Adrenal gland (tissue), 9 donors: ENCODE measurements at regions not wholly inside any gene's neighbourhood (a gene's known extent, or its start where the extent isn't known, plus 50 kb on each side); places are given as distances from the start of the nearest gene placed in this dataset.
A peak's percentile ranks its signal among the peaks of the same experiment; 100 is the strongest.

Experiments
- DNase-seq, 7 donors: peaks; one replicate each; pipeline ENCODE4 v3.0.0-alpha.2; 2019 to 2020
- H3K27ac ChIP-seq, 5 donors: fragments of 200-600 bp; sonication (generic) in 4 of 5; 1 replicate in 3 of 5; 2 replicates in 2 of 5; pipeline versions ENCODE4 v1.5.1 to v1.8.0; 2016 to 2020; ENCODE audit warnings: mild to moderate bottlenecking in 1 of 5
- H3K27me3 ChIP-seq: fragments of 200-600 bp; 2 replicates; pipeline ENCODE4 v1.8.0; 2021
- H3K36me3 ChIP-seq, 2 donors: fragments of 200-600 bp; replicated peaks in 1 of 2; 1 replicate in 1 of 2; 2 replicates in 1 of 2; pipeline versions ENCODE4 v1.5.1 to v1.8.0; 2018 to 2022
- H3K4me1 ChIP-seq, 2 donors: fragments of 200-600 bp; replicated peaks in 1 of 2; 1 replicate in 1 of 2; 2 replicates in 1 of 2; pipeline versions ENCODE4 v1.5.1 to v1.8.0; 2018 to 2021
- H3K4me3 ChIP-seq, 4 donors: fragments of 200-600 bp; sonication (generic) in 3 of 4; one replicate each; pipeline ENCODE4 v1.5.1; 2016 to 2018
- H3K9me3 ChIP-seq, 3 donors: fragments of 200-600 bp; sonication (generic) in 1 of 3; replicated peaks in 1 of 3; 1 replicate in 2 of 3; 2 replicates in 1 of 3; pipeline versions ENCODE4 v1.5.1 to v1.8.0; 2016 to 2021
- CTCF ChIP-seq, 6 experiments: fragments of 450-650 bp in 4 of 6; fragments of 200-600 bp in 2 of 6; sonication (generic) in 1 of 6; IDR thresholded peaks; 1 replicate in 5 of 6; 2 replicates in 1 of 6; pipeline versions ENCODE4 v1.5.1 to v1.8.0; 2016 to 2021; ENCODE audit warnings: antibody characterized with exemption in 6 of 6, mild to moderate bottlenecking in 2 of 6, moderate library complexity in 1 of 6
- POLR2A ChIP-seq, 2 donors: fragments of 450-650 bp; IDR thresholded peaks; one replicate each; pipeline ENCODE4 v1.6.1; 2017; ENCODE audit warnings: antibody characterized with exemption in 2 of 2, mild to moderate bottlenecking in 2 of 2, moderate library complexity in 1 of 2
- WGBS, 4 donors: extraction: QIAGEN DNeasy Blood & Tissue Kit in 2 of 4; methylation state at CpG; one replicate each; pipeline versions ENCODE4 v1.1.5 to v1.1.7; 2013 to 2017; 5-methylcytosine and 5-hydroxymethylcytosine counted together
- intact Hi-C, 2 donors: fragments of 100-400 bp; cut with DNase I; formaldehyde crosslinking; loops; one replicate each; pipeline versions ENCODE4 v1.14.1 to v1.15.0; 2022 to 2023
- donor health status: healthy with polysubstance abuse.
- donor health status: Bipolar disorder and iron deficiency.
- donor health status: DM: yes; HTN: yes; CAD: no.
- donor health status: DM: no; HTN: no; CAD: no.
- donor health status: DM: no; HTN: no; CAD: no.

GRCh38 chr10:128324058-128324827, 198.0 kb upstream of the MKI67 start:
- 48 to 56% (median 49%) methylated on average over 12 to 14 of the region's 14 CpGs for WGBS, 4 donors
- intact Hi-C loops = no loop called here
- peak in 1 of 7 donors; percentile 60 for DNase-seq
- no peaks in the 10 kb centered on the region for H3K27me3 ChIP-seq
- TF ChIP-seq POLR2A (IDR thresholded peaks at IDR 0.05) (no peak), CTCF (IDR thresholded peaks at IDR 0.05) (no peak)
- no peaks in the 10 kb centered on the region for H3K36me3 ChIP-seq
- no peaks in the 10 kb centered on the region for H3K9me3 ChIP-seq
- H3K4me3 ChIP-seq = no peak overlapping the region
- H3K27ac ChIP-seq = no peak overlapping the region
- no peaks in the 10 kb centered on the region for H3K4me1 ChIP-seq

- Histone ChIP-seq H3K4me3 (no peak overlapping the region), H3K4me1 (no peaks in the 10 kb centered on the region), H3K36me3 (no peaks in the 10 kb centered on the region), H3K27ac (no peak overlapping the region), H3K9me3 (no peaks in the 10 kb centered on the region), H3K27me3 (no peaks in the 10 kb centered on the region)
- 72 to 96% (median 78%) methylated on average over 4 to 9 of the region's 9 CpGs for WGBS, 4 donors
- intact Hi-C loops = no loop called here
- TF ChIP-seq CTCF (IDR thresholded peaks at IDR 0.05) (no peak), POLR2A (IDR thresholded peaks at IDR 0.05) (no peak)
- no peak for DNase-seq
These were observed 199.6 kb upstream of the MKI67 start for GRCh38 chr10:128325788-128326187.

- no peak for DNase-seq
- 86 to 92% (median 88%) methylated on average over 16 to 19 of the region's 19 CpGs for WGBS, 4 donors
- TF ChIP-seq POLR2A (IDR thresholded peaks at IDR 0.05) (no peak), CTCF (IDR thresholded peaks at IDR 0.05) (no peak)
These were observed 200.0 kb upstream of the MKI67 start for GRCh38 chr10:128326251-128326650.

GRCh38 chr10:128326851-128327250, 200.6 kb upstream of the MKI67 start:
- WGBS, 4 donors = 81 to 89% (median 82%) methylated on average over 8 to 11 of the region's 11 CpGs
- intact Hi-C loops = no loop called here
- Histone ChIP-seq H3K4me1 (no peaks in the 10 kb centered on the region), H3K27ac (no peak overlapping the region), H3K27me3 (no peaks in the 10 kb centered on the region), H3K36me3 (no peaks in the 10 kb centered on the region), H3K4me3 (no peak overlapping the region), H3K9me3 (no peaks in the 10 kb centered on the region)
- DNase-seq = no peak
- TF ChIP-seq CTCF (IDR thresholded peaks at IDR 0.05) (no peak), POLR2A (IDR thresholded peaks at IDR 0.05) (no peak)

More at GRCh38 chr10:128326251-128326650, 200.0 kb upstream of the MKI67 start:
- Histone ChIP-seq H3K27me3 (no peaks in the 10 kb centered on the region), H3K4me1 (no peaks in the 10 kb centered on the region), H3K9me3 (no peaks in the 10 kb centered on the region), H3K27ac (no peak overlapping the region), H3K4me3 (no peak overlapping the region), H3K36me3 (no peaks in the 10 kb centered on the region)
- intact Hi-C loops = no loop called here
